ENCODE measurements at regions not wholly inside any gene's neighbourhood (a gene's known extent, or its start where the extent isn't known, plus 50 kb on each side); places are given as distances from the start of the nearest gene placed in this dataset.

DNA sequence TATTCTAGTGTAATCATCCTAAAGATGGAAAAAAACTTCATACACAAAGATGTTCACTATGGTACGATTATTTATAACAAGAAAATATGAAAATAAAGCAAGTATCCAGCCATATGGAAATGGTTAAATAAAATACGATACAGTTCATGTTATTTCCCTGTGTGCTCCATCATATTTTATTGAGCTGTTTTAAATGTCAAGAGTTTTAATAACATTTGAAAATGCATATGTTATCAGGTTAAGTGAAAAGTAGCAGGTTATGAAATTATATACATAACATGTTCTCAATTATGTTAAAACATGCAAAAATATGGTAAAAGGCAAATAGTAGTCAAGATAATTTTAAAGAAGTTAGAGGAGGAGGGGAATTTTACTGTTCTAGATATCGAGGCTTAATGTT is 192.0 kb downstream of the HNRNPD start:
- no peak overlapping the region for H4K5ac ChIP-seq (ENCODE audit: insufficient read length, low read depth, low read length)
- H3K56ac ChIP-seq (replicated peaks; ENCODE audit: insufficient read length, low read depth, low read length): no peak overlapping the region
- H3K18ac ChIP-seq (ENCODE audit: extremely low read depth, low read length): no peak overlapping the region
- no peak overlapping the region for H2AFZ ChIP-seq (ENCODE audit: low read length)
- no peaks in the 10 kb centered on the region for H4K20me1 ChIP-seq (replicated peaks in 1 of 2; ENCODE audit: control insufficient read depth in 1 of 2, insufficient read depth in 2 of 2, low read length in 2 of 2)
- H3K4me2 ChIP-seq (ENCODE audit: insufficient read depth in 1 of 2, low read depth in 2 of 2, low read length in 2 of 2): no peak overlapping the region
- H2AK5ac ChIP-seq (ENCODE audit: low read depth, low read length): no peak overlapping the region
- H4K8ac ChIP-seq (ENCODE audit: extremely low read depth, insufficient read depth, low read length): no peak overlapping the region
- H3K4ac ChIP-seq (replicated peaks; ENCODE audit: insufficient read length, low read depth, low read length): no peak overlapping the region
- H3K9me3 ChIP-seq (ENCODE audit: insufficient read depth in 2 of 2, low read depth in 1 of 2, low read length in 1 of 2): no peaks in the 10 kb centered on the region
- ChIA-PET CTCF (ENCODE audit: partially characterized antibody) (no interaction called here), POLR2A (ENCODE audit: partially characterized antibody) (no interaction called here)
- no peak overlapping the region for H2BK120ac ChIP-seq (replicated peaks; ENCODE audit: low read depth, low read length)
- no peak overlapping the region for H2BK15ac ChIP-seq (ENCODE audit: low read length)
- H3K9ac ChIP-seq (replicated peaks in 1 of 4; ENCODE audit: extremely low read depth in 1 of 4, low read depth in 3 of 4, low read length in 3 of 4): no peak overlapping the region
- H3K27me3 ChIP-seq (replicated peaks in 1 of 4; ENCODE audit: control insufficient read depth in 3 of 4, extremely low read depth in 1 of 4, insufficient read depth in 3 of 4, low read length in 3 of 4): no peaks in the 10 kb centered on the region
- H4K91ac ChIP-seq (replicated peaks; ENCODE audit: insufficient read length, low read length): no peak overlapping the region
- DNase-seq (ENCODE audit: low read depth in 1 of 2, low spot score in 2 of 2) (no peak), FAIRE-seq (no peak)
- no peak for TF ChIP-seq BRCA1 (IDR thresholded peaks at IDR 0.05; ENCODE audit: low read depth, low read length)
- TF ChIP-seq E2F6 (IDR thresholded peaks at IDR 0.05): no peak
- no peak for TF ChIP-seq KDM5A (IDR thresholded peaks at IDR 0.05; ENCODE audit: low read length)
- TF ChIP-seq CREB1 (IDR thresholded peaks at IDR 0.05): no peak
- TF ChIP-seq RXRA (IDR thresholded peaks at IDR 0.05; ENCODE audit: insufficient read depth, low read depth, low read length): no peak
- H3K23me2 ChIP-seq (ENCODE audit: low read depth, low read length): no peaks in the 10 kb centered on the region
- H2BK20ac ChIP-seq (ENCODE audit: low read length): no peak overlapping the region
- 88% methylated on average over 3 of the region's 3 CpGs; no CpG with 5 or more reads in 1 of the 2 experiments for WGBS, 2 experiments (ENCODE audit: extremely low coverage in 1 of 2, insufficient coverage in 1 of 2, insufficient read length in 1 of 2, insufficient replicate concordance in 2 of 2, low coverage in 1 of 2, low lambda C conversion rate in 2 of 2, missing lambda C conversion rate in 1 of 2)
- no peak overlapping the region for H3K27ac ChIP-seq (ENCODE audit: low read depth, low read length)
- H3K14ac ChIP-seq (ENCODE audit: insufficient read length): no peak overlapping the region
- H3K79me2 ChIP-seq (ENCODE audit: control insufficient read depth in 1 of 2, insufficient read depth in 2 of 2, low read length in 2 of 2): no peaks in the 10 kb centered on the region
- no peak overlapping the region for H3K4me3 ChIP-seq (ENCODE audit: extremely low read depth in 1 of 4, insufficient read depth in 2 of 4, low read depth in 3 of 4, low read length in 4 of 4)
- no peaks in the 10 kb centered on the region for H3K36me3 ChIP-seq (ENCODE audit: control insufficient read depth in 2 of 4, insufficient read depth in 4 of 4, low read length in 3 of 4)
- H2BK5ac ChIP-seq (ENCODE audit: low read depth, low read length): no peak overlapping the region
- no peak overlapping the region for H2BK12ac ChIP-seq (ENCODE audit: low read depth, low read length)
- no peaks in the 10 kb centered on the region; a peak in 1 of 7 replicates for H3K4me1 ChIP-seq (replicated peaks in 1 of 4; ENCODE audit: control insufficient read depth in 3 of 4, insufficient read depth in 4 of 4, low read length in 3 of 4)
- no peaks in the 10 kb centered on the region for H3K79me1 ChIP-seq (ENCODE audit: low read depth, low read length)
- no peak overlapping the region for H3K23ac ChIP-seq (ENCODE audit: insufficient read length)

Measured in H1 (cell line).